Transverse colon (tissue), 3 donors: ENCODE measurements at regions not wholly inside any gene's neighbourhood (a gene's known extent, or its start where the extent isn't known, plus 50 kb on each side); places are given as distances from the start of the nearest gene placed in this dataset.

Source experiments
- CTCF ChIP-seq, 5 experiments: fragments of 200-600 bp in 3 of 5; fragments of 450-650 bp in 2 of 5; sonication (generic) in 3 of 5; IDR thresholded peaks; 1 replicate in 2 of 5; 2 replicates in 3 of 5; pipeline ENCODE4 v1.5.1; 2016 to 2017; ENCODE audit warnings: antibody characterized with exemption in 5 of 5, inconsistent platforms in 3 of 5, mild to moderate bottlenecking in 2 of 5, moderate library complexity in 1 of 5
- EP300 ChIP-seq: sonication (generic); formaldehyde crosslinking; IDR thresholded peaks from one replicate; pipeline ENCODE4 v1.6.1; 2017; ENCODE audit warnings: antibody characterized with exemption, low read depth

GRCh38 chr20:6558341-6558740, 209.1 kb upstream of the BMP2 start:
- TF ChIP-seq CTCF (IDR thresholded peaks at IDR 0.05) = no peak
- TF ChIP-seq EP300 = no peak
